ENCODE measurements at regions not wholly inside any gene's neighbourhood (a gene's known extent, or its start where the extent isn't known, plus 50 kb on each side); places are given as distances from the start of the nearest gene placed in this dataset.
"Not testable (repeated sequence)": the region's sequence is repeated elsewhere in the genome, so short reads cannot be mapped to it uniquely, and the experiment has no call there.

DNA sequence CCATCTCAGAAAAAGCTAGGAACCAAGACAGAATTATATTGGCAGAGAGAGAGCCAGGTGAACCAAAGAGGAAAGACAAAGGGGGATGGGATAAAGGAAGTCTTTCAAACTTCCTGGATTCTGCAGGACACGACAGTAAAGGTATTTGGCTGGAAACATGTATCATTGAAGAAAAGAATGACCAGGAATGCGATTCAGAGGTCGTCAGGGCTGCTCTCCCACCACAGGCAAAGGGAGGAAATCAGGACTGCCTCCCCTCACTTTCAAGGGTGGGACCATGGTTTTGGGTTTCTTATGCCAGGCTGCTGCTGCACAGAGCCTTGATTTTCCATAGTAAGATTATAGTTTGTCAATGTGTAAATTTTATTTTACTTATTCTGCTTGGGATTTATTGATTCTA lies 848.8 kb downstream of the BRINP3 start:
- DNase-seq = no peak

DNA sequence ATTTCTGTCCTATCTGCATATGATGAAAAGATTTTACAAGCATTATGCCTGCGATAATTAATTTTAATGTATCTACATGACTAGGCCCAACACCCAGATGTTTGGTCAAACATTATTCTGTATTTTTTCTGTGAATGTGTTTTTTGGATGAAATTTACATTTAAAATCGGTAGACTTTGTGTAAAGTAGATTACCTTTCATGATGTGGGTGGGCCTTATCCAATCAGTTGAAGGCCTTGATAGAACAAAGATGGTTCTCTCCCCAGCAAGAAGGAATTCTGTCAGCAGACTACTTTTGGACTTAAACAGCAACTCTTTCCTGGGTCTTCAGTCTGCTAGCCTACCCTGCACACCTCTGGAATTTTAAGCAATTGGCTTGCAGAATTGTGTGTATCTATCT lies 844.0 kb downstream of the BRINP3 start:
- no peak for DNase-seq

DNA sequence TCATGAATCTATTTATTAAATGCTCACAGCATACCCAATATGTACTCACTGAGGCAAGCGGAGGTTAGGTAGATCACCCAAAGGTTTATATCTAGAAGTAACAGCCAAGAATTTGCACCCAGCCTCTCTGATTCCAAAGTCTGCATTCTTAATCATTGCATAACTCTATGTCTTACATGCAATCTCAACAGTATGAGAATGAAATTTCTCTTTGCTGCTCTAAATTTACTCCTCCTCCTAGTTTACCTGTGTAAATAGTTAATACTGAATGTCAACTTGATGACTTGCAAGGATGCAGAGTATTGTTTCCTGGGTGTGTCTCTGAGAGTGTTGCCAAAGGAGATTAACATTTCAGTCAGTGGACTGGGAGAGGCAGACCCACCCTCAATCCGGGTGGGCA lies 840.6 kb downstream of the BRINP3 start:
- no peak for DNase-seq

DNA sequence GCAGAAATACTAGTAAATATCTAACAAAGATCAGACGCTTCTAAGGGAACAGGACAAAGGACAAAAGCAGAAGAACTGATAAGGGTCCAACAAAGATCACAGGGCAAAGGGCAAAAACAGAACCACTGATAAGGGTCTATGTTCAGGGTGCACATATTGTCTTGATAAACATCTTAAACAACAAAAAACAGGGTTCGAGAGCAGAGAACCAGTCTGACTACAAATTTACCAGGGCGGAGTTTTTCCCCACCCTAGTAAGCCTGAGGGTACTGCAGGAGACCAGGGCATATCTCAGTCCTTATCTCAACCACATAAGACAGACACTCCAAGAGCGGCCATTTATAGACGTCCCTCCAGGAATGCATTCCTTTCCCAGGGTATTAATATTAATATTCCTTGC lies 833.5 kb downstream of the BRINP3 start:
- DNase-seq = not testable (repeated sequence)

DNA sequence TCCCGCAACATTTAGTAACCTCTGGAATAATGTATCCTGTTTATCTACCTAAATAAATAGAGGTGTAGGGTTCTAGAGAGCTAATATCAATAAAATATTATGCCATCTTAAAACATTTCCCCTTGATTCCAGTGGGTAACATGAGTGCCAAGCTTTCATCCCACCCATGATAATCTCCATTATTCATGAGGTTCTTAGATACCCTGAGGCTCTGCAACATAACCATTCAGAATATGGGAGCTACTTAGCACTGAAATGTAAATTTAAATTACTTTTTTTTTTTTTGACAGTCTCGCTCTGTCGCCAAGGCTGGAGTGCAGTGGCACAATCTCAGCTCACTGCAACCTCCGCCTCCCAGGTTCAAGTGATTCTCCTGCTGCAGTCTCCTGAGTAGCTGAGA lies 832.7 kb downstream of the BRINP3 start:
- no peak for DNase-seq

DNA sequence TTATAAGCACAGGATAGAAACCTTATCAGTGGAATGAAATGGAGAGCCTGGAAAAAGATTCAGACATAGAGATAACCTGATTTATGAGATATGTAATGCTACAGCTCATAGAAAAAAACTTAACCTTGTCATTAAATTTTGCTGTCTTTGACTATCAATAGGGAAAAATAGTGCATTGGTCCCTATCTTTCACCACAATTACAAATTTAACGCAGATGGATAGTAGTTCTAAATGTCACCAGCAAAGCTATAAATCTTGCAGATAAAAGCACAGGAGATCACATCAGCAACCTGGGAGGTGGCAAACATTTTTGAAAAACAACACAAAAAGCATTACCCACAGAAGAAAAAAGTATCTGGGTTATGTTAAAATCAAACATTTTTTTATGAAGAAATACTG lies 831.6 kb downstream of the BRINP3 start:
- DNase-seq = no peak

DNA sequence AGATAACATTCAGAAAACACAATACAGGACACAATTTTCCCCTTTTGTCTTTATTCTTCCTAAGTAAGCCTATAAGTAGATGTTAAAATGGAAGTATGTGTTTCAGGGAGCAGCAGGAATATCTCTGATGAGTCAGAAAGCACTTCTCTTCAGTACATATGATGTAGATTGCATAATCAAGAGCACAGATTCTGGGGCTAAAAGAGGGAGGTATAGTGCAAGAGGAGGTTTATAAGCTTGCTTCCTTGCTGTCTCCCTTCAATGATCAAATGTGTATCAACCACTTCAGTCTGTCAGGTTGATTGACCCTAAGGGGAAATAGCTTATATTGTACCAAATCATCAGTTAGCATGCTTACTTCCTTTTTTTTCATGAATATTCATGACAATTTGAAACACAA lies 822.8 kb downstream of the BRINP3 start:
- no peak for DNase-seq

DNA sequence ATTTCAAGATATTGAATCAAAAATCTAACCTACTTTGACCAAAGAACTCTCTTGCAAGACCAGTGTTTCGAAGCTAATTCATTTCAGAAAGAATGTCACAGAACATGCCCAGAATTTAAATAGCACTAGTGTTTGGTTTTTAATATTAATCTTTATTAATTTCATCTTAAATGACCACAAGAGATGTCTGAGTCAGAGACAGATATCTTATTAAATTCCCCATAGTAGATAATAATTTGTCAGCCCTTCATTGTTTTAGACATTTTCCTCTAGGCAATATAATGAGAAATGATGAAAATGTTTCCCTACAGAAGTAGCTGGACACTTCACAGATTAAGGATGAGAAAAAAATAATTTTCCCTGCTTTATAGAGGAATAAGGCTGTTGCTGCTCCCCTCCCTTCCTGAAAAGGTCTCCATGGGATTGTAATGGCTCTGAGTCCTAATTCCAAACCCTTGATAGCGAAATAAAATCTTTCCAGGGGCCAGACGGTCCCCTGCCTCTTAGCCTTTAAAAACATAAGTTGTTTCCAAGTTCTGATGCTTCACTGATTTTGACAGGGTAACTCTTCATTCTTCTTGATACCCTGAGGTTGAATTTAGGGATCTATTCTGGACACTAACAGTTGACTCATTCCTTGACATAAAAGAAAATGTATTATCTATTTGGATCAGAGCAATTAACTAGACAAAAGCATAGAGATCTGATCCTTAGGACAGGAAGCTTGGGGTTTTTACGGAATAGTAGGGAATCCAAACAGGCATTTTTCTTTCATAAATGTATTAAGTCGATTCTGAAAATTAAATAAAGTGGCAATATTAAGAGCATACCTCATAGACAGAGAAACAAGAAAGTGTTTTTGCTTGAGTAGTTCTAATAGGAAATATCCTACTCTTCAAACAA lies 820.8 kb downstream of the BRINP3 start:
- DNase-seq = no peak

DNA sequence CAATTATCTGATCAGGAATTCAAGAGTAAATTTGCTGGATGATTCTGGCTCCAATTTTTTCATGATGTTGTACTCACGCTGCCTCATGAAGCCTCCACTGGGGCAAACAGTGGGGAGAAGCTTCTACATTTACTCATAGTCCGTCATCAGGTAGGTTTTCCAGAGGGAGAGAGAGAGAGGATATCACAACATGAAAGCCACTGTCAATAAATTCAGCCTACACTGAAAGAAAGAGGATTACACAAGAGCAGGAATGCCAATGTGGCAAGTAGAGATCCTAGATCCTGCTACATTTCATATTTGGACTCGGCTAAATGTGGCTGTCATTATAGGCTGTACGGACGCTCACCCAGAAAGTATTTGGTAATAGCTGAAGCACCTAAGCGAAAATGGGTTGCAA lies 819.9 kb downstream of the BRINP3 start:
- DNase-seq = no peak

DNA sequence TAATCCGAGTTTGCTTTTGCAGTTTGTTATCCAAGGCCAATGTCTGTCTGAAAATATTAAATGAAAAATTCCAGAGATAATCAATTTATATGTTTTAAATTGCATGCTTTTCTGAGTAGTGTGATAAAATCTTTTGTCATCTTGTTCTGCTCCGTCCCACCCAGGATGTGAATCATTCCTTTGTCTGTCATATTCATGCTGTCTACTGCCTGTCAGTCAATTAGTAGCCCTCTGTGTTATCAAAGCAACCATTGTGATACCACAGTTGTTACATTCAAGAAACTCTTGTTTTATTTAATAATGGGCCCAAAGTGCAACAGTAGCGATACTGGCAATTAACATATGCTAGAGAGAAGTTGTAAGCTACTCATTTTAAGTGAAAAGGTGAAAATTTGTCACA lies 819.3 kb downstream of the BRINP3 start:
- DNase-seq = no peak

DNA sequence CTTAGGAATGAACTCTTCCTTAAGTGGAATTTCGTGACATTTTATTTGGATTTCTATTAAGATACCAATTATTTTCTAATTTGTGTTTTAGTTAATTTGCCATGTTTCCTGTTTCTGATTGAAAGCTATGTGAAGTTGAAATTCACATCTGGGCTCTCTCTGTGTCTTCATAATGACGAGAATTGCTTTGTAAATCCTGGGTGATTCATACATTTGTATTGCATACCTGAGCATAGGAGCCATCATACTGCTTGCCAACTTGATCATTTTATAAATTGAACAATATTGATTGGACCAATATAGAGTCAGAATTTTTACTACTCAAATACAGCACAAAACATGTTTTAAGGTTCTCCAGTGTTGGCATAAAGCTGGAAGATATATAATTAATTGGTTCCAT lies 817.9 kb downstream of the BRINP3 start:
- DNase-seq = no peak

DNA sequence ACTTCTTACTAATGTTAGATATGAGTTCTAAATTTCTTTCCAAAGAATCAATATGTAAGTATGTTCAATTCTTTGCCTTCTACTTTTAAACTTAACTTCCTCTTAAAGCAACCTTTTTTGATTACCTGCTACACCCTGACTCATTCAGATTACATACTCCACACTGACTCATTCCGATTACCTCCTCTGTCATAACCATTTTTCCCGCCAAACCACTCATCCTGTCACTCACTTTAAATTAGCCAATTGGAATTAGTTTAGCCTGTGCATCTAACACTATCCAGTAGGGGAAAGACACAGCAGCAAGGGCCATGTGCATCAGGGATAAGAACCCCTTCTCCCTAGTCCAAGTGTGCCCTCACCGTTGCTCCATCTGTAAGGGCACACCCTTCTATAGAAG lies 815.5 kb downstream of the BRINP3 start:
- no peak for DNase-seq

DNA sequence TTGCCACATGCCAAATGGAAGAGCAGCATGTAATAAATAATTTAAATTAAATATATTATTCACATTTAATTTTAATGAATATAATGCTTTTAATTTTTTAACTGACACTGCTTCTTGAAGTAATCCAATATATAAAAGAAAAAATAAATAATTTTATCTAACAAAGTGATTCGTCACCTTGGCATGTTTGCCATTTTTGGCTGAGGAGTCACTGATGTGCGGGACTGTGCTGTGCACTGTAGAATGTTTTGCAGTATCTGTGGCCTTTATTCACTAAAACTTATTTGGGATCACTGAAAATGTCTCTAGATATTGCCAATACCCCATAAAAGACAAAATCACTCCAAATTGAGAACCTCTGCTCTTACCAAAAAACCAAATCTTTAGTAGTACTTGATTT lies 807.8 kb downstream of the BRINP3 start:
- DNase-seq = no peak

DNA sequence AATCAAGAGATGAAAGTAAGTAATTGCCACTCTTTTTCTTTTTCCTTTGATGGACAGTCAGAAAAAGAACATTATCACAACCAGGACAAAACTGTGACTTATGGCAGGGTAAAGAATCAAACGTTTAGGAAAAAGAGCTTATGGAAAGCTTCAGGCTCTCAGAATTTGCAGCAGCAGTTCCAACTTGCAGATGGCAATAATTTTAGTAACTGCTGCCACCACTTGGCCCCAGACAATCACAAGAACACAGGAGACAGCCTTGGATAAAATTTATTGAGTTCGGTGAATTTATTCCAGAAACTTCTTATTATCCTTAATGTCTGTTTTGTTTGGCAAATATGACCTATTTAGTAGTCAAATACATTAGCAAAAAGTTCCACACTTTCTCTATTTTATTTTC lies 804.4 kb downstream of the BRINP3 start:
- DNase-seq = no peak

DNA sequence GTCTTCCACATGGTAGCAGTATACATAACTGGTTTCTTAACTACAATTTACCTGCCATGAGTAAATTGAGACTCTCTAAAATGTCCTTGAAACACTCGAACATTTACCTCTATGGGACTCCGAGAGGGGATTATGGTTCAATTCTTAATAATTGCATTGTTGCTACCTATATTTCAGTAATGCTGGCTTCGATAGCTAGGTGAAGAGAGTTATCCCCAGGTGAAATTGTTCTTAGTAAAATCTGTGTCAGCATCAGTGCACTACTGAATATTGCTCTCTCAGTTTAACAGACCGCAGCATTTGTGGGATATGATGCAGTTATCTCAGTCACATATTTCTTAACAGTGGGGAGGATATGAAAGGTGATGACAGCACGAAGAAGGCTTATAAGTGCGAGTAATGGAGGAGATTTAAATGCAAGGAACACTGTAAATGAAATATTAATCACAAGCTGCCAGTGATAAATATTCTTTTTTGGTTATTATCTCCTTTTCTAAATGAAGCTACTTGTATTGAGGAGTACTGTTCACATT lies 801.9 kb downstream of the BRINP3 start:
- no peak for DNase-seq

DNA sequence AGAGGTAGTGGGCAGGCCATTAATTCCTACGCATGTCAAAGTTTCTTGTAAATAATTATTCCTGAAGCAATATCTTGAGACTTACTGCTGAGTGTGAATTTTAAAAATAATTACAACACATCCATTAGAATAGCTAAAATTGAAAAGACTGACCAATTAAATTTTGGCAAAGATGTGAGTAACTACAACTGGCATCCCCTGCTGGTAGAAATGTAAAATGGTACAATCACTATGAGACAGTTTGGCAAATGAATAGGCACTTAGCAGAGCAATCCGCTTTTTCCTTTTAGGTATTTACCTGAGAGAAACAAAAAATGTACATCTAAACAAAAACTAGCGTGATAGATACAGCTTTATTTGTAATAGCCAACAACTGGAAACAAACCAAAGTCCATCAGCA lies 798.9 kb downstream of the BRINP3 start:
- DNase-seq = no peak

DNA sequence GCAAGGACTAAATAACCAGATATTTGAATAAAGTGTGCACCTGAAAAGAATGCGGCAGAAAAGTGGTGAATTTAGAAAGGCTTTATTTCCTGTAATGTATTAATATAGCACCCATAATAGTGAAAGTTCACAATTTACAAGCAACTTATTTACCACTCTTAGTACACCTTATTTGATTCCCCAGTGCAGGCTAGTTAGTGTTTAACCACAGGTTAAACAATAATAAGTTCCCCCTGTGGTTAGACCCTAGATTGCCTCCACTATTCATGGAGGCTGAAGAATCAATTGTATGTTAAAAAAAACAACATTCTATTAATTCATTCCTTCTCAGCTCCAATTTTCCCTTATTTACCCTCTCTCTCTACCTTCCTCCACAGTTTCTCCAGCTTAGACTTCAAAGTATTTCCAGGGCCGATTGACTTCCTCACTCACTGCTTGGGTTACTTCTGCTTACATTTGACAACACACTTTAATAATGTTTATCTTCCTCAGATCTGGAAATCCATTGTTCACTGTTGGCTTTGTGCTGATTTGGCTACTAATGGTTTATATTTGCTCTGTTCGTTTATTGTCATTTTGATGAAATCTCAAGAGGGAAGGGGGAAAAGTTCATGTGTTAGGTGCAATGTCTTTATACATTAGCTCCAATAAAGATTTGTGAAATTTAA lies 796.3 kb downstream of the BRINP3 start:
- no peak for DNase-seq

DNA sequence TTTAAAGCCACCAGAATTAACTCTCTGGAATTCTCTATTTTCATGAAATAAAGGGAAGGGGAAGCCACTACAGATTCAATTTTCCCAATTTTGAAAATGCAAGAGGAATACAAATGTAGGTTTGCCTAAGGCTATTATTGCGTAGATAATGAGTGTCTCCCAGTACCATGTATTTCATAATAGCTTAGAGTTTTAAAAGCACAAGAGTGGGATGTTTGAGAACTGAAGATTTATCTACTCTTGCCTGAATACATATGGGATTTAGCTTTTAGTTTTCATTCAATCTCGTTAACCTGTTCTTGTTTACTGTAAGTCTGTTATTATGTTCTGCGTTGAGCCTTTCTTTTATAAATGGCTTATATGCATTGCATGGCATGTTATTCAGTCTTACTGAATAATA lies 795.1 kb downstream of the BRINP3 start:
- DNase-seq = no peak

DNA sequence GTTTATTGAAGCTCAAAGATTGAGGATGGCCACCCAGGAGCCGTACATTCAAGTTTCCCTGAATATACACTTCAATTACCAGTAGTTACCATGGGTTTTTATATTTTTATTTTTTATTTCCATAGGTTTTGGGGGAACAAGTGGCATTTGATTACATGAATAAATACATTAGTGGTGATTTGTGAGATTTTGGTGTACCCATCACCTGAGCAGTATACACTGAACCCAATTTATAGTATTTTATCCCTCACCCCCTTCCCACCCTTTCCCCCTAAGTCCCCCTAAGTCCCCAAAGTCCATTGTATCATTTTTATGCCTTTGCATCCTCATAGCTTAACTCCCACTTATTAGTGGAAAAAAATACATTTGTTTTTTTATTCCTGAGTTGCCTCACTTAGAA lies 791.4 kb downstream of the BRINP3 start:
- no peak for DNase-seq

DNA sequence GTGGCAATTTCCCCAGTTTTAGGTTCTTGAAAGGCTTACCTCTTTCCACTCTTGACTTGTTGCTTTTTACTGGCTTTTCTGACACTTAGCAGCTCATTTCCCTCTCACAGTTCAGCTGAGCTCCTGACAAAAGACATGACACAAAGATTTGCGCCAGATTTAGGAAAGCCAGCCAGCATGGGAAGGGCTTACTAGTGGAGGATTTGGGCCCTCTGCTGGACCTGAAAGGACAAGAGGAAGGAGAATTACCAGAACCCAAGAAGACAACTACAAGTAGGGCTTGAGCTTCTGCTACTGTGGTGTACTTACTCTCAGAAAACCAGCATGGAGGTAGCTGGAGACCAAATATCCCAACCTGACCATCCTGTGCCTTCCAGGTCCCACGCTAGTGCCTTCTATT lies 784.5 kb downstream of the BRINP3 start:
- no peak for DNase-seq

DNA sequence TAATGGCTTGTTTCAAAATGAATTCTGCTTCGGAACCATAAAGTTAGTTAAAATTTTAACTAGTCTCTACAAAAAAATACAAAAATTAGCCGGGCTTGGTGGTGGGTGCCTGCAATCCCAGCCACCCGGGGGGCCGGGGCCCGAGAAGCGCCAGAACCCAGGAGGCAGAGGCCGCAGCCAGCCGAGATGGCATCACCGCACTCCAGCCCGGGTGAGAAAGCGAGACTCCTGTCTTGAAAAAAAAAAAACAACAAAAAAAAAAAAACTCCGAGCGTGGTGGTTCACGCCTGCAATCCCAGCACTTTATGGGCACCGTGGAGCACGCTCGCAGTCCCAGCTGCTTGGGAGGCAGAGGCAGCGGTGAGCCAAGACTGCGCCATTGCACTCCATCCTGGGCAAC lies 781.4 kb downstream of the BRINP3 start:
- no peak for DNase-seq

DNA sequence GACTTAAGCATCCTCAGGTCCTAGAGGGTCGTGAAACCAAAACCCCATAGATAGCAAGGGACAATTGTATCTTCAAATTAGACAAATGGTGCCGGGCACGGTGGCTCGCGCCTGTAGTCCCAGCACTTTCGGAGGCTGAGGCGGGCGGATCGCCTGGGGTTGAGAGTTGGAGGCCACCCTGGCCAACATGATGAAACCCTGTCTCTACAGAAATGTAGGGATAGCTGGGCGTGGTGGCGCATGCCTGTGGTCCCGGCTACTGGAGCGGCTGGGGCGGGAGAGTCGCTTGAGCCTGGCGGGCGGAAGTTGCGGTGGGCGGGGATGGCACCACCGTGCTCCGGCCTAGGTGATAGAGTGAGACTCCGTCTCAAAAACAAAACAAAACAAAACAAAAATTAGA lies 780.6 kb downstream of the BRINP3 start:
- DNase-seq = no peak

DNA sequence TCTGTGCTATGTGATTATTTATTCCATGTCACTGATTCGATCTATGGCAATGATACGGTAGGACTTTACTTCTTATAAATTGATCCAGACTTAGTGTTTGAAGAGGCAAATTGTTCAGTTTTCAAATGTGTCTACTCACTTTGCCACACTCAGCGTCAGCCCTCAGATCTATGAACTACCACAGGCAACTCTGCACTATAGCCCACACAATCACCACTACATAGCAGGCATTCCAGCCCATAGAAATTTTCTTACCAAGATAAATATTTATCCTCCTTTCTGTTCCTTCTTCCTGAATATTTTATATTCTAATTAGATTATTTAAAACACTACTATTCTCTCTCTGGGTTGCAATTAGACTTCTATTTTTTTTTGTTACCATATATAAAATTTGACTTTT lies 776.1 kb downstream of the BRINP3 start:
- no peak for DNase-seq

DNA sequence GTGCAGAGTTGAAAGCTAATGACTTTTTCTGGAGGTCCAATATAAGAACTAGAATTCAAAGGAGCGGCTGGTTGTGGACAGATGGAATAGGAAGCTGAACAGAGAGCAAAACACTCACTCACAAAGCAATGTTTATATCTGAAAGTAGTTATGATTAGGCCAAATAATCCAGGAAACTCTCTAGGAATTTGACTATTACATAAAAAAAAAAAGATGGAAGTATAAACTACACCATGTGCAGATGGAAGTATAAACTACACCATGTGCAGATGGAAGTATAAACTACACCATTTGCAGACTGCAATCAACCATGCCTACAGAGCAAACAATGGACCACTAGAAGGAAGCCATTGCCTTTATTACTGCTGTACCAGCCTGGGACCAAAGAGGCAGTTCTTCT lies 771.1 kb downstream of the BRINP3 start:
- DNase-seq = no peak
